ENCODE measurements at regions not wholly inside any gene's neighbourhood (a gene's known extent, or its start where the extent isn't known, plus 50 kb on each side); places are given as distances from the start of the nearest gene placed in this dataset.
A peak's percentile ranks its signal among the peaks of the same experiment; 100 is the strongest.

GRCh38 chr3:102083473-102083872 lies 234.2 kb downstream of the NFKBIZ start:
- DNase-seq (ENCODE audit: low read depth), result no peak

- DNase-seq (ENCODE audit: low read depth), result no peak
These were observed 234.7 kb downstream of the NFKBIZ start for GRCh38 chr3:102084006-102084405.

- DNase-seq (ENCODE audit: low read depth), result no peak
These were observed 235.4 kb downstream of the NFKBIZ start for GRCh38 chr3:102084704-102085103.

GRCh38 chr3:102085431-102086176 lies 236.3 kb downstream of the NFKBIZ start:
- peak; percentile 39 for DNase-seq (ENCODE audit: low read depth)

- no peak for DNase-seq (ENCODE audit: low read depth)
These were observed 237.9 kb downstream of the NFKBIZ start for GRCh38 chr3:102087236-102087635.

- no peak for DNase-seq (ENCODE audit: low read depth)
These were observed 239.9 kb downstream of the NFKBIZ start for GRCh38 chr3:102089239-102089638.

GRCh38 chr3:102089904-102090720 lies 240.8 kb downstream of the NFKBIZ start:
- peak; percentile 98 for DNase-seq (ENCODE audit: low read depth)

GRCh38 chr3:102090721-102091045 lies 241.4 kb downstream of the NFKBIZ start:
- DNase-seq (ENCODE audit: low read depth), result peak; percentile 100

- DNase-seq (ENCODE audit: low read depth), result no peak
These were observed 242.0 kb downstream of the NFKBIZ start for GRCh38 chr3:102091358-102091757.

GRCh38 chr3:102092617-102093466 lies 243.5 kb downstream of the NFKBIZ start:
- peak; percentile 97 for DNase-seq (ENCODE audit: low read depth)

- no peak for DNase-seq (ENCODE audit: low read depth)
These were observed 245.2 kb downstream of the NFKBIZ start for GRCh38 chr3:102094506-102094905.

- no peak for DNase-seq (ENCODE audit: low read depth)
These were observed 246.1 kb downstream of the NFKBIZ start for GRCh38 chr3:102095383-102095782.

GRCh38 chr3:102096066-102096465 lies 246.8 kb downstream of the NFKBIZ start:
- no peak for DNase-seq (ENCODE audit: low read depth)

GRCh38 chr3:102098130-102098885 lies 249.0 kb downstream of the NFKBIZ start:
- DNase-seq (ENCODE audit: low read depth), result no peak

- DNase-seq (ENCODE audit: low read depth), result no peak
These were observed 250.6 kb downstream of the NFKBIZ start for GRCh38 chr3:102099913-102100312.

- DNase-seq (ENCODE audit: low read depth), result peak; percentile 83
These were observed 253.1 kb downstream of the NFKBIZ start for GRCh38 chr3:102102394-102102793.

GRCh38 chr3:102104033-102104432 lies 254.7 kb downstream of the NFKBIZ start:
- peak; percentile 30 for DNase-seq (ENCODE audit: low read depth)

GRCh38 chr3:102105193-102105592 lies 255.9 kb downstream of the NFKBIZ start:
- no peak for DNase-seq (ENCODE audit: low read depth)

GRCh38 chr3:102106416-102107097 lies 257.2 kb downstream of the NFKBIZ start:
- DNase-seq (ENCODE audit: low read depth), result no peak

- peak; percentile 44 for DNase-seq (ENCODE audit: low read depth)
These were observed 263.5 kb downstream of the NFKBIZ start for GRCh38 chr3:102112704-102113230.
